ENCODE measurements at regions not wholly inside any gene's neighbourhood (a gene's known extent, or its start where the extent isn't known, plus 50 kb on each side); places are given as distances from the start of the nearest gene placed in this dataset.

- H3K9me3 ChIP-seq: no peaks in the 10 kb centered on the region
- H3K27ac ChIP-seq: no peak overlapping the region
- intact Hi-C loops (cut with DNase I): no loop called here
These were observed 435.5 kb upstream of the CRIM1 start for GRCh38 chr2:35920061-35920460.

GRCh38 chr2:35915261-35915660, 440.3 kb upstream of the CRIM1 start:
- TF ChIP-seq CTCF (IDR thresholded peaks at IDR 0.05): no peak
- no peak for TF ChIP-seq POLR2A (IDR thresholded peaks at IDR 0.05)
- Histone ChIP-seq H3K27me3 (no peaks in the 10 kb centered on the region), H3K4me3 (no peak overlapping the region), H3K4me1 (no peaks in the 10 kb centered on the region), H3K27ac (no peak overlapping the region), H3K36me3 (replicated peaks in 1 of 2; ENCODE audit: insufficient read depth in 1 of 2, low read depth in 2 of 2) (no peaks in the 10 kb centered on the region), H3K9me3 (no peaks in the 10 kb centered on the region)
- intact Hi-C loops (cut with DNase I): no loop called here
- no peak for ATAC-seq
- WGBS, 2 donors: 62% methylated on average over 4 of the region's 4 CpGs
- no peak for DNase-seq

More at GRCh38 chr2:35920061-35920460, 435.5 kb upstream of the CRIM1 start:
- ATAC-seq: no peak
- H3K36me3 ChIP-seq (replicated peaks in 1 of 2; ENCODE audit: insufficient read depth in 1 of 2, low read depth in 2 of 2): no peaks in the 10 kb centered on the region
- no peaks in the 10 kb centered on the region for H3K4me1 ChIP-seq
- TF ChIP-seq POLR2A (IDR thresholded peaks at IDR 0.05): no peak
- no peak for TF ChIP-seq CTCF (IDR thresholded peaks at IDR 0.05)
- DNase-seq: no peak
- H3K4me3 ChIP-seq: no peak overlapping the region
- no peaks in the 10 kb centered on the region for H3K27me3 ChIP-seq

GRCh38 chr2:35891936-35892335, 463.6 kb upstream of the CRIM1 start:
- 50 to 72% methylated on average over 2 of the region's 2 CpGs for WGBS, 2 donors
- Histone ChIP-seq H3K27ac (no peak overlapping the region), H3K4me1 (no peaks in the 10 kb centered on the region), H3K36me3 (replicated peaks in 1 of 2; ENCODE audit: insufficient read depth in 1 of 2, low read depth in 2 of 2) (no peaks in the 10 kb centered on the region), H3K4me3 (no peak overlapping the region), H3K27me3 (no peaks in the 10 kb centered on the region), H3K9me3 (no peaks in the 10 kb centered on the region)
- TF ChIP-seq CTCF (IDR thresholded peaks at IDR 0.05): no peak
- no peak for TF ChIP-seq POLR2A (IDR thresholded peaks at IDR 0.05)
- no peak for DNase-seq
- ATAC-seq: no peak
- intact Hi-C loops (cut with DNase I): no loop called here

GRCh38 chr2:35891528-35891927, 464.1 kb upstream of the CRIM1 start:
- intact Hi-C loops (cut with DNase I): no loop called here
- Histone ChIP-seq H3K4me3 (no peak overlapping the region), H3K4me1 (no peaks in the 10 kb centered on the region), H3K9me3 (no peaks in the 10 kb centered on the region), H3K27me3 (no peaks in the 10 kb centered on the region), H3K27ac (no peak overlapping the region), H3K36me3 (replicated peaks in 1 of 2; ENCODE audit: insufficient read depth in 1 of 2, low read depth in 2 of 2) (no peaks in the 10 kb centered on the region)
- TF ChIP-seq POLR2A (IDR thresholded peaks at IDR 0.05) (no peak), CTCF (IDR thresholded peaks at IDR 0.05) (no peak)
- ATAC-seq (no peak), DNase-seq (no peak)

GRCh38 chr2:35887146-35887545, 468.4 kb upstream of the CRIM1 start:
- H3K4me1 ChIP-seq: no peaks in the 10 kb centered on the region
- no peaks in the 10 kb centered on the region for H3K36me3 ChIP-seq (replicated peaks in 1 of 2; ENCODE audit: insufficient read depth in 1 of 2, low read depth in 2 of 2)
- H3K9me3 ChIP-seq: no peaks in the 10 kb centered on the region
- H3K27ac ChIP-seq: no peak overlapping the region
- ATAC-seq: no peak
- intact Hi-C loops (cut with DNase I): no loop called here
- H3K27me3 ChIP-seq: no peaks in the 10 kb centered on the region
- TF ChIP-seq POLR2A (IDR thresholded peaks at IDR 0.05) (no peak), CTCF (IDR thresholded peaks at IDR 0.05) (no peak)
- H3K4me3 ChIP-seq: no peak overlapping the region
- 68 to 88% methylated on average over 7 of the region's 7 CpGs for WGBS, 2 donors
- DNase-seq: no peak
